Upper lobe of right lung (tissue), 1 donor: ENCODE measurements at regions not wholly inside any gene's neighbourhood (a gene's known extent, or its start where the extent isn't known, plus 50 kb on each side); places are given as distances from the start of the nearest gene placed in this dataset.

Experiments used
- ATAC-seq: fragments of 200-7000 bp; cut with Tn5 transposase; one replicate; pipeline ENCODE4 v1.9.1; 2020; ENCODE audit warnings: mild to moderate bottlenecking, moderate library complexity
- DNase-seq: peaks from one replicate; pipeline ENCODE4 v3.0.0-alpha.2; 2020
- H3K27ac ChIP-seq: fragments of 200-600 bp; one replicate; pipeline ENCODE4 v1.8.0; 2022
- H3K27me3 ChIP-seq: fragments of 200-600 bp; one replicate; pipeline ENCODE4 v1.8.0; 2022; ENCODE audit warnings: mild to moderate bottlenecking
- H3K36me3 ChIP-seq: fragments of 200-600 bp; one replicate; pipeline ENCODE4 v1.8.0; 2022
- H3K4me1 ChIP-seq: fragments of 200-600 bp; one replicate; pipeline ENCODE4 v1.8.0; 2022
- H3K4me3 ChIP-seq: fragments of 200-600 bp; one replicate; pipeline ENCODE4 v1.8.0; 2022; ENCODE audit warnings: mild to moderate bottlenecking
- H3K9me3 ChIP-seq: fragments of 200-600 bp; one replicate; pipeline ENCODE4 v1.8.0; 2022
- CTCF ChIP-seq: fragments of 200-600 bp; IDR thresholded peaks from one replicate; pipeline ENCODE4 v1.8.0; 2022; ENCODE audit warnings: antibody characterized with exemption
- intact Hi-C: fragments of 100-400 bp; cut with DNase I; formaldehyde crosslinking; loops from one replicate; pipeline ENCODE4 v1.11.0; 2022
- donor health status: DM: no; HTN: yes; CAD: no; lungs with severe emphysema.

- ATAC-seq (no peak), DNase-seq (no peak)
- TF ChIP-seq CTCF = no peak
- H3K27ac ChIP-seq = no peak overlapping the region
- no peaks in the 10 kb centered on the region for H3K27me3 ChIP-seq
- H3K4me1 ChIP-seq = no peaks in the 10 kb centered on the region
- intact Hi-C loops = no loop called here
- H3K36me3 ChIP-seq = no peaks in the 10 kb centered on the region
- no peak overlapping the region for H3K4me3 ChIP-seq
- no peaks in the 10 kb centered on the region for H3K9me3 ChIP-seq
Observed at GRCh38 chr2:195428673-195429072, 228.4 kb upstream of the SLC39A10 start.

- no peaks in the 10 kb centered on the region for H3K9me3 ChIP-seq
- ATAC-seq (no peak), DNase-seq (no peak)
- intact Hi-C loops = no loop called here
- no peak overlapping the region for H3K4me3 ChIP-seq
- no peaks in the 10 kb centered on the region for H3K27me3 ChIP-seq
- TF ChIP-seq CTCF = no peak
- no peaks in the 10 kb centered on the region for H3K36me3 ChIP-seq
- H3K4me1 ChIP-seq = no peaks in the 10 kb centered on the region
- H3K27ac ChIP-seq = no peak overlapping the region
Observed at GRCh38 chr2:195425328-195425727, 231.7 kb upstream of the SLC39A10 start.

GRCh38 chr2:195419033-195419432 is 238.0 kb upstream of the SLC39A10 start:
- Histone ChIP-seq H3K27me3 (no peaks in the 10 kb centered on the region), H3K4me1 (no peaks in the 10 kb centered on the region), H3K27ac (no peak overlapping the region), H3K36me3 (no peaks in the 10 kb centered on the region), H3K4me3 (no peak overlapping the region), H3K9me3 (no peaks in the 10 kb centered on the region)
- ATAC-seq (no peak), DNase-seq (no peak)
- no peak for TF ChIP-seq CTCF
- intact Hi-C loops = no loop called here

DNA sequence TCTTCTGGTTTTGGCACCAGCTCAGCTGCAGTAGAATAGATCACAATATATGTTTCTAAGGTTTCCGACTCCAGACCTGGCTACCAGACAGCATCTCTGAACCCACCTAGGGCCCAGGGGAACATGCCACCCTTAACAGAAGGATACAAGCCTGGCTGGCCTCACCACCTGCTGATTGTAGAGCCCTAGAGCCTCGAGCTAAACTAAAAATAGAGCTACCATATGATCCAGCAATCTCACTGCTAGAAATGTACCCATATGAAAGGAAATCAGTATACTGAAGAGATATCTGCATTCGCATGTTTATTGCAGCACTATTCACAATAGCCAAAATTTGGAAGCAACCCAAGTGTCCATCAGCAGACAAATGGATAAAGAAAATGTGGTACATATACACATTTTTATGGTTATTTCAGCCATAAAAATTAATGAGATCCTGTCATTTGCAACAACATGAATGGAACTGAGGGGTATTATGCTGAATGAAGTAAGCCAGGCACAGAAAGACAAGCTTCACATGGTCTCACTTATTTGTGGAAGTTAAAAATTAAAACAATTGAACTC is 242.4 kb upstream of the SLC39A10 start:
- no peaks in the 10 kb centered on the region for H3K4me1 ChIP-seq
- no peaks in the 10 kb centered on the region for H3K9me3 ChIP-seq
- no peak overlapping the region for H3K4me3 ChIP-seq
- intact Hi-C loops = no loop called here
- H3K27ac ChIP-seq = no peak overlapping the region
- DNase-seq = no peak
- no peak for ATAC-seq
- no peaks in the 10 kb centered on the region for H3K27me3 ChIP-seq
- H3K36me3 ChIP-seq = no peaks in the 10 kb centered on the region
- TF ChIP-seq CTCF = no peak

DNA sequence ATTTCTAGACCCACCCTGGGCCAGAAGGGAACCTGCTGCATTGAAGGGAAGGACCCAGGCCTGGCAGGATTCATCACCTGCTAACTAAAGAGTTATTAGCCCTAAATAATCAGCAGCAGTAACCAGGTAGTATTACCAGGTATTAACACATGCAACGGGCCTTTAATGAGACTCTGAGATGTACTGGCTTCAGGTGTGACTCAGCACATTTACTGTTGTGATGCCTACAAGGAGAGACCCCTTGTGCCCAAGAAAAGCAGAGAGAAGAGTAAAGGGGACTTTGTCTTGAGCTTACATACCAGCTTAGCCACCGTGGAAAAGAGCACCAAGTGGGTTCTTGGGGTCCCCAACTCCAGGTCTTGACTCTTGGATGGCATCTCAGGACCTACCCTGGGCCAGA is 243.1 kb upstream of the SLC39A10 start:
- DNase-seq (no peak), ATAC-seq (no peak)
- Histone ChIP-seq H3K4me3 (no peak overlapping the region), H3K36me3 (no peaks in the 10 kb centered on the region), H3K27ac (no peak overlapping the region), H3K27me3 (no peaks in the 10 kb centered on the region), H3K9me3 (no peaks in the 10 kb centered on the region), H3K4me1 (no peaks in the 10 kb centered on the region)
- intact Hi-C loops = no loop called here
- no peak for TF ChIP-seq CTCF

- intact Hi-C loops = no loop called here
- no peak for TF ChIP-seq CTCF
- Histone ChIP-seq H3K27me3 (no peaks in the 10 kb centered on the region), H3K4me1 (no peaks in the 10 kb centered on the region), H3K36me3 (no peaks in the 10 kb centered on the region), H3K27ac (no peak overlapping the region), H3K4me3 (no peak overlapping the region), H3K9me3 (no peaks in the 10 kb centered on the region)
- DNase-seq (no peak), ATAC-seq (no peak)
Observed at GRCh38 chr2:195413422-195413821, 243.6 kb upstream of the SLC39A10 start.
